Osteoblast (primary cell): ENCODE measurements at regions not wholly inside any gene's neighbourhood (a gene's known extent, or its start where the extent isn't known, plus 50 kb on each side); places are given as distances from the start of the nearest gene placed in this dataset.

Experiments used
- DNase-seq: peaks from one replicate; pipeline ENCODE4 v3.0.0; 2011; ENCODE audit warnings: low spot score, mixed read lengths; ENCODE audit not compliant: insufficient read length; ENCODE audit errors: missing footprints
- H2AFZ ChIP-seq: 2 replicates; pipeline ENCODE4 v1.6.0; 2011; ENCODE audit warnings: mild to moderate bottlenecking, low read length
- H3K27ac ChIP-seq: 2 replicates; pipeline ENCODE4 v1.5.1; 2011; ENCODE audit warnings: mild to moderate bottlenecking, low read depth, low read length, moderate library complexity
- H3K27me3 ChIP-seq: 2 replicates; pipeline ENCODE4 v1.6.0; 2012; ENCODE audit warnings: mild to moderate bottlenecking, control low read depth, inconsistent platforms, low read length, moderate library complexity; ENCODE audit not compliant: insufficient read depth
- H3K36me3 ChIP-seq: 2 replicates; pipeline ENCODE4 v1.5.1; 2011; ENCODE audit warnings: mild to moderate bottlenecking, low read length, control low read depth, moderate library complexity; ENCODE audit not compliant: insufficient read depth
- H3K4me1 ChIP-seq: 2 replicates; pipeline ENCODE4 v1.5.1; 2011; ENCODE audit warnings: mild to moderate bottlenecking, low read length, control low read depth, moderate library complexity; ENCODE audit not compliant: insufficient read depth
- H3K4me2 ChIP-seq: 2 replicates; pipeline ENCODE4 v1.6.0; 2011; ENCODE audit warnings: mild to moderate bottlenecking, low read length; ENCODE audit not compliant: insufficient read depth
- H3K4me3 ChIP-seq: fragments of 200-600 bp; sonication (generic); 3 replicates; pipeline ENCODE4 v1.5.1; 2012; ENCODE audit warnings: mild to moderate bottlenecking, low read length, inconsistent platforms; ENCODE audit not compliant: insufficient read depth
- H3K79me2 ChIP-seq: 2 replicates; pipeline ENCODE4 v1.6.0; 2012; ENCODE audit warnings: mild to moderate bottlenecking, low read length, control low read depth, inconsistent platforms; ENCODE audit not compliant: insufficient read depth
- H3K9me3 ChIP-seq: 2 replicates; pipeline ENCODE4 v1.5.1; 2011; ENCODE audit warnings: low read depth, low read length, control low read depth
- H4K20me1 ChIP-seq: 2 replicates; pipeline ENCODE4 v1.6.0; 2012; ENCODE audit warnings: mild to moderate bottlenecking, low read length, control low read depth; ENCODE audit not compliant: insufficient read depth
- CTCF ChIP-seq: IDR thresholded peaks from 2 replicates; pipeline ENCODE4 v1.5.1; 2011; ENCODE audit warnings: mild to moderate bottlenecking, low read depth, low read length, moderate library complexity; ENCODE audit errors: extremely low read depth

- Histone ChIP-seq H2AFZ (no peak overlapping the region), H4K20me1 (no peaks in the 10 kb centered on the region), H3K79me2 (no peaks in the 10 kb centered on the region), H3K27me3 (no peaks in the 10 kb centered on the region), H3K9me3 (no peaks in the 10 kb centered on the region), H3K27ac (no peak overlapping the region), H3K4me2 (no peak overlapping the region), H3K4me1 (no peaks in the 10 kb centered on the region), H3K4me3 (no peak overlapping the region), H3K36me3 (no peaks in the 10 kb centered on the region)
- no peak for TF ChIP-seq CTCF
- DNase-seq, result no peak
These were observed 270.6 kb upstream of the PHF14 start for GRCh38 chr7:10703059-10703458.

GRCh38 chr7:10703981-10704380, 269.7 kb upstream of the PHF14 start:
- H3K27ac ChIP-seq, result no peak overlapping the region
- H3K36me3 ChIP-seq, result no peaks in the 10 kb centered on the region
- H3K27me3 ChIP-seq, result no peaks in the 10 kb centered on the region
- no peak overlapping the region for H3K4me2 ChIP-seq
- no peaks in the 10 kb centered on the region for H3K9me3 ChIP-seq
- DNase-seq, result no peak
- H3K4me1 ChIP-seq, result no peaks in the 10 kb centered on the region
- H2AFZ ChIP-seq, result no peak overlapping the region
- no peak overlapping the region for H3K4me3 ChIP-seq
- H3K79me2 ChIP-seq, result no peaks in the 10 kb centered on the region
- no peaks in the 10 kb centered on the region for H4K20me1 ChIP-seq
- TF ChIP-seq CTCF, result no peak

GRCh38 chr7:10704653-10705052, 269.0 kb upstream of the PHF14 start:
- Histone ChIP-seq H3K27ac (no peak overlapping the region), H3K4me3 (no peak overlapping the region), H3K4me2 (no peak overlapping the region), H4K20me1 (no peaks in the 10 kb centered on the region), H2AFZ (no peak overlapping the region), H3K79me2 (no peaks in the 10 kb centered on the region), H3K9me3 (no peaks in the 10 kb centered on the region), H3K36me3 (no peaks in the 10 kb centered on the region), H3K27me3 (no peaks in the 10 kb centered on the region), H3K4me1 (no peaks in the 10 kb centered on the region)
- TF ChIP-seq CTCF, result no peak
- DNase-seq, result no peak

GRCh38 chr7:10706875-10707493, 266.7 kb upstream of the PHF14 start:
- Histone ChIP-seq H3K4me3 (no peak overlapping the region), H3K9me3 (no peaks in the 10 kb centered on the region), H3K36me3 (no peaks in the 10 kb centered on the region), H3K27ac (no peak overlapping the region), H3K79me2 (no peaks in the 10 kb centered on the region), H2AFZ (no peak overlapping the region), H4K20me1 (no peaks in the 10 kb centered on the region), H3K27me3 (no peaks in the 10 kb centered on the region), H3K4me2 (no peak overlapping the region), H3K4me1 (no peaks in the 10 kb centered on the region)
- no peak for DNase-seq
- no peak for TF ChIP-seq CTCF
